ENCODE measurements at regions not wholly inside any gene's neighbourhood (a gene's known extent, or its start where the extent isn't known, plus 50 kb on each side); places are given as distances from the start of the nearest gene placed in this dataset.

GRCh38 chr1:194295685-194296084 lies 1109.3 kb upstream of the B3GALT2 start:
- TF ChIP-seq POLR2A (IDR thresholded peaks at IDR 0.05): no peak
- TF ChIP-seq CTCF (IDR thresholded peaks at IDR 0.05): peak; percentile 7 to 46
